GM12873 (cell line): ENCODE measurements at regions not wholly inside any gene's neighbourhood (a gene's known extent, or its start where the extent isn't known, plus 50 kb on each side); places are given as distances from the start of the nearest gene placed in this dataset.

Experiments used
- CTCF ChIP-seq: IDR thresholded peaks from 2 replicates; pipeline ENCODE4 v1.5.1; 2012; ENCODE audit warnings: low read depth, mild to moderate bottlenecking, moderate library complexity, low read length, control low read depth; ENCODE audit not compliant: insufficient read depth; ENCODE audit errors: missing control alignments

- no peak for TF ChIP-seq CTCF
These were observed 825.3 kb downstream of the STIM2 start for GRCh38 chr4:27685947-27686346.

GRCh38 chr4:27692158-27692557 is 831.5 kb downstream of the STIM2 start:
- peak; percentile 72 for TF ChIP-seq CTCF

GRCh38 chr4:27692868-27693634 is 832.4 kb downstream of the STIM2 start:
- no peak for TF ChIP-seq CTCF

GRCh38 chr4:27701606-27702005 is 841.0 kb downstream of the STIM2 start:
- TF ChIP-seq CTCF: no peak

GRCh38 chr4:27702730-27703431 is 842.2 kb downstream of the STIM2 start:
- peak; percentile 46 for TF ChIP-seq CTCF

- TF ChIP-seq CTCF: no peak
These were observed 843.1 kb downstream of the STIM2 start for GRCh38 chr4:27703771-27704170.

GRCh38 chr4:27711041-27711440 is 850.4 kb downstream of the STIM2 start:
- TF ChIP-seq CTCF: no peak
